ENCODE measurements at regions not wholly inside any gene's neighbourhood (a gene's known extent, or its start where the extent isn't known, plus 50 kb on each side); places are given as distances from the start of the nearest gene placed in this dataset.
"Not testable (repeated sequence)": the region's sequence is repeated elsewhere in the genome, so short reads cannot be mapped to it uniquely, and the experiment has no call there.

GRCh38 chr3:59367150-59367549 is 317.3 kb upstream of the CFAP20DC start:
- DNase-seq (ENCODE audit: low read depth in 2 of 2, low spot score in 1 of 2): no peak

GRCh38 chr3:59366218-59366617 is 316.4 kb upstream of the CFAP20DC start:
- no peak for DNase-seq (ENCODE audit: low read depth in 2 of 2, low spot score in 1 of 2)

- no peak for DNase-seq (ENCODE audit: low read depth in 2 of 2, low spot score in 1 of 2)
These were observed 314.7 kb upstream of the CFAP20DC start for GRCh38 chr3:59364496-59364895.

GRCh38 chr3:59360312-59360711 is 310.5 kb upstream of the CFAP20DC start:
- not testable (repeated sequence) for DNase-seq (ENCODE audit: low read depth in 2 of 2, low spot score in 1 of 2)

- no peak for DNase-seq (ENCODE audit: low read depth in 2 of 2, low spot score in 1 of 2)
These were observed 291.6 kb upstream of the CFAP20DC start for GRCh38 chr3:59341459-59341858.

GRCh38 chr3:59339818-59340217 is 290.0 kb upstream of the CFAP20DC start:
- no peak for DNase-seq (ENCODE audit: low read depth in 2 of 2, low spot score in 1 of 2)

GRCh38 chr3:59338934-59339333 is 289.1 kb upstream of the CFAP20DC start:
- DNase-seq (ENCODE audit: low read depth in 2 of 2, low spot score in 1 of 2): no peak

- DNase-seq (ENCODE audit: low read depth in 2 of 2, low spot score in 1 of 2): no peak
These were observed 285.5 kb upstream of the CFAP20DC start for GRCh38 chr3:59335338-59335737.

- no peak for DNase-seq (ENCODE audit: low read depth in 2 of 2, low spot score in 1 of 2)
These were observed 284.8 kb upstream of the CFAP20DC start for GRCh38 chr3:59334585-59334984.

- DNase-seq (ENCODE audit: low read depth in 2 of 2, low spot score in 1 of 2): no peak
These were observed 277.6 kb upstream of the CFAP20DC start for GRCh38 chr3:59327376-59327808.

- DNase-seq (ENCODE audit: low read depth in 2 of 2, low spot score in 1 of 2): no peak
These were observed 276.6 kb upstream of the CFAP20DC start for GRCh38 chr3:59326246-59327024.

GRCh38 chr3:59321881-59322540 is 272.2 kb upstream of the CFAP20DC start:
- DNase-seq (ENCODE audit: low read depth in 2 of 2, low spot score in 1 of 2): no peak

- DNase-seq (ENCODE audit: low read depth in 2 of 2, low spot score in 1 of 2): no peak
These were observed 270.3 kb upstream of the CFAP20DC start for GRCh38 chr3:59320080-59320479.

- DNase-seq (ENCODE audit: low read depth in 2 of 2, low spot score in 1 of 2): no peak
These were observed 269.6 kb upstream of the CFAP20DC start for GRCh38 chr3:59319442-59319841.

GRCh38 chr3:59318881-59319280 is 269.1 kb upstream of the CFAP20DC start:
- DNase-seq (ENCODE audit: low read depth in 2 of 2, low spot score in 1 of 2): no peak

GRCh38 chr3:59317386-59317785 is 267.6 kb upstream of the CFAP20DC start:
- DNase-seq (ENCODE audit: low read depth in 2 of 2, low spot score in 1 of 2): no peak

- DNase-seq (ENCODE audit: low read depth in 2 of 2, low spot score in 1 of 2): no peak
These were observed 267.0 kb upstream of the CFAP20DC start for GRCh38 chr3:59316688-59317275.

- no peak for DNase-seq (ENCODE audit: low read depth in 2 of 2, low spot score in 1 of 2)
These were observed 263.5 kb upstream of the CFAP20DC start for GRCh38 chr3:59313365-59313764.

GRCh38 chr3:59311231-59311630 is 261.4 kb upstream of the CFAP20DC start:
- DNase-seq (ENCODE audit: low read depth in 2 of 2, low spot score in 1 of 2): no peak

GRCh38 chr3:59310736-59311135 is 260.9 kb upstream of the CFAP20DC start:
- no peak for DNase-seq (ENCODE audit: low read depth in 2 of 2, low spot score in 1 of 2)

GRCh38 chr3:59308684-59309083 is 258.9 kb upstream of the CFAP20DC start:
- DNase-seq (ENCODE audit: low read depth in 2 of 2, low spot score in 1 of 2): no peak

GRCh38 chr3:59308001-59308400 is 258.2 kb upstream of the CFAP20DC start:
- no peak for DNase-seq (ENCODE audit: low read depth in 2 of 2, low spot score in 1 of 2)

Measured in stimulated activated CD8-positive, alpha-beta memory T cell treated with anti-CD3 and anti-CD28 coated beads, Interleukin-4, amount 100 ng/mL, for 1 hour (primary cell).